HEK293 (cell line): ENCODE measurements at regions not wholly inside any gene's neighbourhood (a gene's known extent, or its start where the extent isn't known, plus 50 kb on each side); places are given as distances from the start of the nearest gene placed in this dataset.

Source experiments
- MYNN ChIP-seq: fragments of 450-650 bp; formaldehyde crosslinking; IDR thresholded peaks from 2 replicates; pipeline ENCODE4 v1.5.1; 2016; ENCODE audit warnings: missing biosample characterization, missing genetic modification characterization, borderline replicate concordance
- OSR2 ChIP-seq: fragments of 450-650 bp; formaldehyde crosslinking; IDR thresholded peaks from 2 replicates; pipeline ENCODE4 v1.5.1; 2016; ENCODE audit warnings: missing biosample characterization, missing genetic modification characterization
- TSHZ1 ChIP-seq: fragments of 450-650 bp; formaldehyde crosslinking; IDR thresholded peaks from 2 replicates; pipeline ENCODE4 v1.5.1; 2016; ENCODE audit warnings: missing biosample characterization, missing genetic modification characterization, borderline replicate concordance
- YY1 ChIP-seq: fragments of 450-650 bp; formaldehyde crosslinking; IDR thresholded peaks from 2 replicates; pipeline ENCODE4 v1.5.1; 2018; ENCODE audit warnings: missing biosample characterization, missing genetic modification characterization
- ZNF19 ChIP-seq: fragments of 450-650 bp; formaldehyde crosslinking; IDR thresholded peaks from 2 replicates; pipeline ENCODE4; 2016; ENCODE audit warnings: missing biosample characterization, missing genetic modification characterization, low read depth
- ZNF311 ChIP-seq: fragments of 450-650 bp; formaldehyde crosslinking; IDR thresholded peaks from 2 replicates; pipeline ENCODE4 v1.5.1; 2017; ENCODE audit warnings: missing biosample characterization, missing genetic modification characterization, borderline replicate concordance
- ZNF596 ChIP-seq: fragments of 450-650 bp; IDR thresholded peaks from 2 replicates; pipeline ENCODE4 v1.5.0; 2018; ENCODE audit warnings: missing biosample characterization, mild to moderate bottlenecking, missing genetic modification characterization, moderate library complexity
- ZNF701 ChIP-seq: fragments of 450-650 bp; formaldehyde crosslinking; IDR thresholded peaks from 2 replicates; pipeline ENCODE4 v1.5.1; 2016; ENCODE audit warnings: missing biosample characterization, missing genetic modification characterization
- ZNF707 ChIP-seq: fragments of 450-650 bp; formaldehyde crosslinking; IDR thresholded peaks from 2 replicates; pipeline ENCODE4 v1.5.1; 2016; ENCODE audit warnings: missing biosample characterization, missing genetic modification characterization
- ZNF76 ChIP-seq: fragments of 450-650 bp; formaldehyde crosslinking; IDR thresholded peaks from 2 replicates; pipeline ENCODE4; 2016; ENCODE audit warnings: low read depth, missing biosample characterization, missing genetic modification characterization, borderline replicate concordance
- ZNF837 ChIP-seq: fragments of 450-650 bp; formaldehyde crosslinking; IDR thresholded peaks from 2 replicates; pipeline ENCODE4 v1.5.1; 2016; ENCODE audit warnings: missing biosample characterization, missing genetic modification characterization
- TF ChIP-seq, protein P1 (sequence below): fragments of 450-650 bp; formaldehyde crosslinking; IDR thresholded peaks from 2 replicates; pipeline ENCODE4 v1.5.1; 2016; ENCODE audit warnings: missing biosample characterization, missing genetic modification characterization
- TF ChIP-seq, protein P2 (sequence below): fragments of 450-650 bp; formaldehyde crosslinking; IDR thresholded peaks from 2 replicates; pipeline ENCODE4 v1.5.1; 2016; ENCODE audit warnings: missing biosample characterization, missing genetic modification characterization, borderline replicate concordance
- TF ChIP-seq, protein P3 (sequence below): fragments of 450-650 bp; formaldehyde crosslinking; IDR thresholded peaks from 2 replicates; pipeline ENCODE4 v1.5.1; 2016; ENCODE audit warnings: missing biosample characterization, missing genetic modification characterization

DNA sequence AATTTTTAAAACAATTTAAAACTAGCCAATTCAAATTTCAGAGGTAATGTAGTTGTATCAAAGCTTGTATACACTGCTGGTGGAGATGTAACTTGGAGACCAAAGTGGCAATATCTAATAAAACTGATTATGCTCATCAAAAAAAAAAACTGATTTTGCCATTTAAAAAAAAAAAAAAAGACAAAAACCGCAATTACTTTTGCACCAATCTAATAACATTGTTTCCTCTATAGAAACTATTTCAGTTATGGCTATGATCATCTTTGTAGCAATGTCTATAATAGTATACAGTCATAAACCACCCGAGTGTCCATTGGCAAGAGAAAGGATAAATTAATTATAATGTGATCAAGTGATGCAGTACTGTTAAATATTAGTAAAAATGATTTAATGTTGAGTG, 149.3 kb upstream of the SEMA6D start:
- TF ChIP-seq ZNF596 (tag by site-specific recombination) (no peak), OSR2 (tag by site-specific recombination) (no peak), YY1 (tag by site-specific recombination) (no peak), ZNF19 (tag by site-specific recombination) (no peak), TSHZ1 (tag by site-specific recombination) (no peak), ZNF311 (tag by site-specific recombination) (no peak), ZNF701 (no peak), ZNF76 (tag by site-specific recombination) (no peak), ZNF837 (no peak), MYNN (no peak), ZNF707 (tag by site-specific recombination) (no peak)
- TF ChIP-seq, protein P1, sequence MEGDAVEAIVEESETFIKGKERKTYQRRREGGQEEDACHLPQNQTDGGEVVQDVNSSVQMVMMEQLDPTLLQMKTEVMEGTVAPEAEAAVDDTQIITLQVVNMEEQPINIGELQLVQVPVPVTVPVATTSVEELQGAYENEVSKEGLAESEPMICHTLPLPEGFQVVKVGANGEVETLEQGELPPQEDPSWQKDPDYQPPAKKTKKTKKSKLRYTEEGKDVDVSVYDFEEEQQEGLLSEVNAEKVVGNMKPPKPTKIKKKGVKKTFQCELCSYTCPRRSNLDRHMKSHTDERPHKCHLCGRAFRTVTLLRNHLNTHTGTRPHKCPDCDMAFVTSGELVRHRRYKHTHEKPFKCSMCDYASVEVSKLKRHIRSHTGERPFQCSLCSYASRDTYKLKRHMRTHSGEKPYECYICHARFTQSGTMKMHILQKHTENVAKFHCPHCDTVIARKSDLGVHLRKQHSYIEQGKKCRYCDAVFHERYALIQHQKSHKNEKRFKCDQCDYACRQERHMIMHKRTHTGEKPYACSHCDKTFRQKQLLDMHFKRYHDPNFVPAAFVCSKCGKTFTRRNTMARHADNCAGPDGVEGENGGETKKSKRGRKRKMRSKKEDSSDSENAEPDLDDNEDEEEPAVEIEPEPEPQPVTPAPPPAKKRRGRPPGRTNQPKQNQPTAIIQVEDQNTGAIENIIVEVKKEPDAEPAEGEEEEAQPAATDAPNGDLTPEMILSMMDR, result no peak
- TF ChIP-seq, protein P2, sequence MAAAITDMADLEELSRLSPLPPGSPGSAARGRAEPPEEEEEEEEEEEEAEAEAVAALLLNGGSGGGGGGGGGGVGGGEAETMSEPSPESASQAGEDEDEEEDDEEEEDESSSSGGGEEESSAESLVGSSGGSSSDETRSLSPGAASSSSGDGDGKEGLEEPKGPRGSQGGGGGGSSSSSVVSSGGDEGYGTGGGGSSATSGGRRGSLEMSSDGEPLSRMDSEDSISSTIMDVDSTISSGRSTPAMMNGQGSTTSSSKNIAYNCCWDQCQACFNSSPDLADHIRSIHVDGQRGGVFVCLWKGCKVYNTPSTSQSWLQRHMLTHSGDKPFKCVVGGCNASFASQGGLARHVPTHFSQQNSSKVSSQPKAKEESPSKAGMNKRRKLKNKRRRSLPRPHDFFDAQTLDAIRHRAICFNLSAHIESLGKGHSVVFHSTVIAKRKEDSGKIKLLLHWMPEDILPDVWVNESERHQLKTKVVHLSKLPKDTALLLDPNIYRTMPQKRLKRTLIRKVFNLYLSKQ (tag by site-specific recombination), result no peak
- TF ChIP-seq, protein P3, sequence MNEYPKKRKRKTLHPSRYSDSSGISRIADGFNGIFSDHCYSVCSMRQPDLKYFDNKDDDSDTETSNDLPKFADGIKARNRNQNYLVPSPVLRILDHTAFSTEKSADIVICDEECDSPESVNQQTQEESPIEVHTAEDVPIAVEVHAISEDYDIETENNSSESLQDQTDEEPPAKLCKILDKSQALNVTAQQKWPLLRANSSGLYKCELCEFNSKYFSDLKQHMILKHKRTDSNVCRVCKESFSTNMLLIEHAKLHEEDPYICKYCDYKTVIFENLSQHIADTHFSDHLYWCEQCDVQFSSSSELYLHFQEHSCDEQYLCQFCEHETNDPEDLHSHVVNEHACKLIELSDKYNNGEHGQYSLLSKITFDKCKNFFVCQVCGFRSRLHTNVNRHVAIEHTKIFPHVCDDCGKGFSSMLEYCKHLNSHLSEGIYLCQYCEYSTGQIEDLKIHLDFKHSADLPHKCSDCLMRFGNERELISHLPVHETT, result no peak
